SK-N-MC (cell line): ENCODE measurements at regions not wholly inside any gene's neighbourhood (a gene's known extent, or its start where the extent isn't known, plus 50 kb on each side); places are given as distances from the start of the nearest gene placed in this dataset.

ENCODE experiments used
- EZH2 ChIP-seq: fragments of 200-600 bp; sonication (generic); IDR thresholded peaks from one replicate; pipeline ENCODE4 v1.6.1; 2017; ENCODE audit warnings: antibody characterized with exemption
- POLR2AphosphoS5 ChIP-seq: IDR thresholded peaks from 2 replicates; pipeline ENCODE4 v1.6.1; 2012; ENCODE audit warnings: mild to moderate bottlenecking, low read depth, low read length, borderline replicate concordance

- no peak for TF ChIP-seq POLR2AphosphoS5
- TF ChIP-seq EZH2 = no peak
Measured at GRCh38 chr3:157858821-157859220, 247.4 kb downstream of the SHOX2 start.
